Thyroid gland (tissue), 4 donors: ENCODE measurements at regions not wholly inside any gene's neighbourhood (a gene's known extent, or its start where the extent isn't known, plus 50 kb on each side); places are given as distances from the start of the nearest gene placed in this dataset.

Experiments used
- DNase-seq, 2 donors: peaks; one replicate each; pipeline ENCODE4 v3.0.0-alpha.2; 2019
- H3K27ac ChIP-seq, 3 donors: fragments of 200-600 bp; sonication (generic); 1 replicate in 2 of 3; 2 replicates in 1 of 3; pipeline ENCODE4 v1.5.1; 2016 to 2019; ENCODE audit warnings: mild to moderate bottlenecking in 1 of 3, moderate library complexity in 1 of 3
- H3K27me3 ChIP-seq: fragments of 200-600 bp; sonication (generic); one replicate; pipeline ENCODE4 v1.5.1; 2019
- H3K36me3 ChIP-seq, 2 donors: fragments of 200-600 bp; sonication (generic); one replicate each; pipeline ENCODE4 v1.5.1; 2016 to 2019
- H3K4me1 ChIP-seq, 2 donors: fragments of 200-600 bp; sonication (generic); one replicate each; pipeline ENCODE4 v1.5.1; 2017 to 2019
- H3K4me3 ChIP-seq, 3 donors: fragments of 200-600 bp; sonication (generic); replicated peaks in 1 of 3; 1 replicate in 2 of 3; 2 replicates in 1 of 3; pipeline ENCODE4 v1.5.1; 2016; ENCODE audit warnings: mild to moderate bottlenecking in 1 of 3
- H3K9me3 ChIP-seq: fragments of 200-600 bp; sonication (generic); one replicate; pipeline ENCODE4 v1.5.1; 2017
- POLR2A ChIP-seq, 2 donors: fragments of 450-650 bp; IDR thresholded peaks; one replicate each; pipeline ENCODE4 v1.6.1; 2017; ENCODE audit warnings: antibody characterized with exemption in 2 of 2, mild to moderate bottlenecking in 2 of 2, moderate library complexity in 1 of 2
- WGBS, 2 donors: methylation state at CpG; one replicate each; pipeline ENCODE4 v1.1.5; 2017; 5-methylcytosine and 5-hydroxymethylcytosine counted together
- intact Hi-C: fragments of 100-400 bp; cut with DNase I; formaldehyde crosslinking; loops from one replicate; pipeline ENCODE4 v1.15.1; 2023
- TF ChIP-seq, protein P1 (sequence below), 6 experiments: fragments of 200-600 bp in 3 of 6; fragments of 450-650 bp in 3 of 6; sonication (generic) in 3 of 6; IDR thresholded peaks; one replicate each; pipeline ENCODE4 v1.5.1; 2016 to 2019; ENCODE audit warnings: antibody characterized with exemption in 6 of 6, mild to moderate bottlenecking in 2 of 6, inconsistent platforms in 1 of 6, moderate library complexity in 1 of 6

DNA sequence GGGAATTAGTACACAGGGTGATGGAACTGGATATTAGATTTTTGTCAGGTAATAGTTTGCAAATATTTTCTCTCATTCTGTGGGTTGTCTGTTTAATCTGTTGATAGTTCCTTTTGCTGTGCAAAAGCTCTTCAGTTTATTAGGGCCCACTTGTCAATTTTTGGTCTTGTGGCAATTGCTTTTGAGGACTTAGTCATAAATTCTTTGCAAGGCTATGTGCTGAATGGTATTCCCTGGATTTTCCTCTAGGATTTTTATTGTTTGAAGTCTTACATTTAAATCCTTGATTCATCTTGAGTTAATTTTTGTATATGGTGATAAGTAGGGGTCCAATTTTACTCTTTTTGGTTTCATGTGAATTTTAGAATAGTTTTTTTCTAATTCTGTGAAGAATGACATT is 111.3 kb downstream of the ARRDC4 start:
- intact Hi-C loops, result no loop called here
- H3K4me1 ChIP-seq, result peaks cover 7 to 13% of the 10 kb centered on the region in 2 donors
- TF ChIP-seq, protein P1, sequence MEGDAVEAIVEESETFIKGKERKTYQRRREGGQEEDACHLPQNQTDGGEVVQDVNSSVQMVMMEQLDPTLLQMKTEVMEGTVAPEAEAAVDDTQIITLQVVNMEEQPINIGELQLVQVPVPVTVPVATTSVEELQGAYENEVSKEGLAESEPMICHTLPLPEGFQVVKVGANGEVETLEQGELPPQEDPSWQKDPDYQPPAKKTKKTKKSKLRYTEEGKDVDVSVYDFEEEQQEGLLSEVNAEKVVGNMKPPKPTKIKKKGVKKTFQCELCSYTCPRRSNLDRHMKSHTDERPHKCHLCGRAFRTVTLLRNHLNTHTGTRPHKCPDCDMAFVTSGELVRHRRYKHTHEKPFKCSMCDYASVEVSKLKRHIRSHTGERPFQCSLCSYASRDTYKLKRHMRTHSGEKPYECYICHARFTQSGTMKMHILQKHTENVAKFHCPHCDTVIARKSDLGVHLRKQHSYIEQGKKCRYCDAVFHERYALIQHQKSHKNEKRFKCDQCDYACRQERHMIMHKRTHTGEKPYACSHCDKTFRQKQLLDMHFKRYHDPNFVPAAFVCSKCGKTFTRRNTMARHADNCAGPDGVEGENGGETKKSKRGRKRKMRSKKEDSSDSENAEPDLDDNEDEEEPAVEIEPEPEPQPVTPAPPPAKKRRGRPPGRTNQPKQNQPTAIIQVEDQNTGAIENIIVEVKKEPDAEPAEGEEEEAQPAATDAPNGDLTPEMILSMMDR (IDR thresholded peaks at IDR 0.05), result no peak
- TF ChIP-seq POLR2A (IDR thresholded peaks at IDR 0.05), result no peak
- H3K27me3 ChIP-seq, result no peaks in the 10 kb centered on the region
- H3K4me3 ChIP-seq, result no peak overlapping the region
- DNase-seq, result no peak
- H3K9me3 ChIP-seq, result no peaks in the 10 kb centered on the region
- no peak overlapping the region for H3K27ac ChIP-seq
- no peaks in the 10 kb centered on the region for H3K36me3 ChIP-seq

DNA sequence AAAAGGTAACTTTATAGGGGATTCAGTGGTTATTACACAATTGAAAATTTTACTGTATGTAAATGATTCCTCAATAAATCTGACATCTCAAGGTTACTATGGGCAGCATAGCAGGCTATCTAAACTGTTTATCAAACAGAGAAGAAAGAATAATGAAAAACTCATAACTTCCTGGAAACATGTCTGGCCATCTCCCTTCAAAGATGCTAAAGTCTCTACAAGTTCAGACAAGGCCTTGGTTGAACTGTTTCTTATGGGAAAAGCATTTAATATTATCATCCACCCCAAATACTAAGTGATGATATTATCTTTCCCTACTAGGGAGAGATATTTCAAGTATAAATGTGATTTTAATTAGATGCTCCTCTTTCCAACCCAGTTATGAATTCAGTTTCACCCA is 114.9 kb downstream of the ARRDC4 start:
- Histone ChIP-seq H3K4me3 (no peak overlapping the region), H3K27ac (peak overlapping the region; percentile 60 to 91 (median 63)), H3K36me3 (no peaks in the 10 kb centered on the region), H3K9me3 (no peaks in the 10 kb centered on the region), H3K27me3 (no peaks in the 10 kb centered on the region), H3K4me1 (peaks cover 7 to 19% of the 10 kb centered on the region in 2 donors)
- no peak for DNase-seq
- intact Hi-C loops, result no loop called here
- TF ChIP-seq, protein P1 (IDR thresholded peaks at IDR 0.05), result no peak
- no peak for TF ChIP-seq POLR2A (IDR thresholded peaks at IDR 0.05)

DNA sequence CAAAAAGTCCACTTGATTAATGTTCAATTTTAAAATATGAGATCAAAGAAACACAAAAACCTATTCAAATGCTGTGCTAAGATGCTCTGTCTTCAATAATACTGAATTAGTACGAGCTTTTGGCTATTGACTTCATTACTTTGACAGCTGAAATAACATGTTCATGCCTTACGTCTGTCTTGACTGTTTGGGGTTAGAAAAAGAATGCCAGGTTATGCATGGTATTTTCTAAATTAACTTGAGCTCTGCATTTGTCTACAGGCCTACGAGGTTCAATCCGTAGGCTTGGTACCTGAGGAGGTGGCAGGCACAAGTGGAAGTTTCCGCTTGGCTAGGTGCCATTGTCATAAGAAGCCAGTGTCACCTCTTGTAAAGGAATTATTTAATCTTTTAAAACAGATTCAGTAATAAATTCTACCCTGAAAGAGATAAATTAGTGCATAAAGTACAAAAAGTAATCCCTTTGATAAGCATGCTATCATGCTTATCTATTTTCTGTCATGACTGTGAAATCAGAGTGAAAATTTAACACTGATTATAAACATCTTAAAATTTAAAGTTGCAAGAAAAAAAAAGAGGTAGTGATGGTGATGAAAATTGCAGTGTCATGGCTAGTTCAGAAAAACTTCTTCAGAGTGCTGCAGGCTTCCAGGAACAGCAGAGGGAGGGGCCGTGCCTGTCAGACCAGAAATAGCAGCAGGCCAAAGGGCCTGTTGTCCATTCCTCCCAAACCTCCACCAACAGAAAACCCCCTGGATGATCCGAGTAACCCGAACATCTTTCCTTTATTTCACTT is 115.7 kb downstream of the ARRDC4 start:
- peak; percentile 72 to 73 for DNase-seq

DNA sequence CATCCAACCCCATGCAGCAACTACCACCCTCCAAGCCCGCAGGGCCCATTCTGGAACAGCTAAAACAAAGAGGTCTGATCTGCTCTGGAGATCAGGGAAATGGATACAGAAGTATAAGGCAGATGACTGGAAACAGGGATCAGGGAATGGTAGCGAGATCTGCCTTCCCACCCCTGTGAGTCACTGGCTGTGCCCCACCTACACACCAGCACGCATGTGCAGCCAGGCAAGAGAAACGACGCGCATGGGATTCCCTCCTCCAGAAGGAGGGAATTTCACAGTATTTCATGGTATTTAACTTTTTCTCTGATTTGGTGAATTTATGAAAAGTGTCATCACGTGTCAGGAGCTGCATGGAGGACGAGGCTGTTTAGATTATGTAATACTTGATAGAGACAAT is 116.7 kb downstream of the ARRDC4 start:
- Histone ChIP-seq H3K27me3 (no peaks in the 10 kb centered on the region), H3K36me3 (no peaks in the 10 kb centered on the region), H3K4me1 (peaks cover 7 to 19% of the 10 kb centered on the region in 2 donors), H3K9me3 (no peaks in the 10 kb centered on the region), H3K27ac (peak overlapping the region; percentile 60 to 91 (median 63)), H3K4me3 (no peak overlapping the region)
- DNase-seq, result no peak
- no peak for TF ChIP-seq POLR2A (IDR thresholded peaks at IDR 0.05)
- TF ChIP-seq, protein P1 (IDR thresholded peaks at IDR 0.05), result no peak
- intact Hi-C loops, result no loop called here
- WGBS, 2 donors, result 82 to 87% methylated on average over 8 of the region's 8 CpGs

More for the DNA sequence above, 115.7 kb downstream of the ARRDC4 start:
- 51 to 57% methylated on average over 8 of the region's 8 CpGs for WGBS, 2 donors
- Histone ChIP-seq H3K27me3 (no peaks in the 10 kb centered on the region), H3K36me3 (no peaks in the 10 kb centered on the region), H3K27ac (peak overlapping the region; percentile 60 to 91 (median 63)), H3K9me3 (no peaks in the 10 kb centered on the region), H3K4me1 (peaks cover 7 to 19% of the 10 kb centered on the region in 2 donors), H3K4me3 (no peak overlapping the region)
- intact Hi-C loops, result no loop called here
- TF ChIP-seq POLR2A (IDR thresholded peaks at IDR 0.05), result no peak
- TF ChIP-seq, protein P1 (IDR thresholded peaks at IDR 0.05), result no peak

DNA sequence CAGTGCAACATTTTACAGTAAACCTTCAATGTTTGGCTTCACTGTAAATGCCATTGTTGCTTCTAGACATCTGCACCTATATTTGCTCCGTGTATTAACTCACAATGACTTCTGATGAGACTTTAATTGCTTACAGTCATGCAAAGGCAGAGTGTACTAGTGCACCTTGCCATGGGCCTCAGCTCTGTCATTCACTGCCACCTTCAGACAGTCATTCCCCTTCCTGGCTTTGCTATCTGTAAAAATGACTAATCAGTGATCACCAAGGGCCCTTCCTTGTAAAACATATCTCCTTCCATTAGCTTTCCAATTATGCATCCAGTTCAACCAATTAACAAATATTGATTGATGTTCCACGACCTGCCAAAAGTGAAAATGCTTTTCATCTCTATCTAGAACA is 120.3 kb downstream of the ARRDC4 start:
- DNase-seq, result no peak
- peaks cover 9 to 28% of the 10 kb centered on the region in 2 donors for H3K4me1 ChIP-seq
- no peaks in the 10 kb centered on the region for H3K36me3 ChIP-seq
- no peak for TF ChIP-seq POLR2A (IDR thresholded peaks at IDR 0.05)
- TF ChIP-seq, protein P1 (IDR thresholded peaks at IDR 0.05), result no peak
- H3K4me3 ChIP-seq, result no peak overlapping the region
- H3K27me3 ChIP-seq, result no peaks in the 10 kb centered on the region
- 86 to 90% methylated on average over 2 of the region's 2 CpGs for WGBS, 2 donors
- no peak overlapping the region for H3K27ac ChIP-seq
- no peaks in the 10 kb centered on the region for H3K9me3 ChIP-seq
- intact Hi-C loops, result loop anchor here (5.0 kb wide), 1 partner anchor 168 kb away; no protein-coding TSS in a partner anchor
